DOHH2 (cell line): ENCODE measurements at regions not wholly inside any gene's neighbourhood (a gene's known extent, or its start where the extent isn't known, plus 50 kb on each side); places are given as distances from the start of the nearest gene placed in this dataset.
"Not testable (repeated sequence)": the region's sequence is repeated elsewhere in the genome, so short reads cannot be mapped to it uniquely, and the experiment has no call there.

Source experiments
- H3F3A ChIP-seq: fragments of 200-600 bp; sonication (generic), shearing (Covaris generic); 2 replicates; pipeline ENCODE4 v1.6.0; 2016; ENCODE audit warnings: antibody characterized with exemption, mild to moderate bottlenecking; ENCODE audit not compliant: control insufficient read depth, insufficient read depth
- H3K27ac ChIP-seq: fragments of 200-600 bp; sonication (generic); 2 replicates; pipeline ENCODE4 v1.5.1; 2014; ENCODE audit warnings: low read depth, mild to moderate bottlenecking, low read length, moderate library complexity
- H3K27me3 ChIP-seq: fragments of 200-600 bp; sonication (generic); 2 replicates; pipeline ENCODE4 v1.6.1; 2014; ENCODE audit warnings: mild to moderate bottlenecking, low read length, mixed read lengths; ENCODE audit not compliant: control insufficient read depth
- H3K36me3 ChIP-seq: fragments of 200-600 bp; sonication (generic); 2 replicates; pipeline ENCODE4 v1.6.1; 2014; ENCODE audit warnings: mild to moderate bottlenecking, low read length, moderate library complexity, mixed read lengths; ENCODE audit not compliant: control insufficient read depth
- H3K4me1 ChIP-seq: fragments of 200-600 bp; sonication (generic); 2 replicates; pipeline ENCODE4 v1.6.1; 2014; ENCODE audit warnings: mild to moderate bottlenecking, low read length, mixed read lengths; ENCODE audit not compliant: control insufficient read depth
- H3K4me2 ChIP-seq: fragments of 200-600 bp; sonication (generic); 2 replicates; pipeline ENCODE4 v1.6.0; 2014; ENCODE audit warnings: mild to moderate bottlenecking, low read length, moderate library complexity
- H3K4me3 ChIP-seq: fragments of 200-600 bp; sonication (generic); 2 replicates; pipeline ENCODE4 v1.5.1; 2014; ENCODE audit warnings: mild to moderate bottlenecking, low read length, mixed read lengths
- H3K79me2 ChIP-seq: fragments of 200-600 bp; sonication (generic); 2 replicates; pipeline ENCODE4 v1.6.1; 2014; ENCODE audit warnings: mild to moderate bottlenecking, low read length, mixed read lengths; ENCODE audit not compliant: control insufficient read depth
- H3K9me2 ChIP-seq: fragments of 200-600 bp; sonication (generic); replicated peaks from 2 replicates; pipeline ENCODE4 v1.6.1; 2014; ENCODE audit warnings: mild to moderate bottlenecking, low read length, mixed read lengths; ENCODE audit not compliant: control insufficient read depth
- H3K9me3 ChIP-seq: fragments of 200-600 bp; sonication (generic); 2 replicates; pipeline ENCODE4 v1.6.1; 2014; ENCODE audit warnings: antibody characterized with exemption, low read length, mixed read lengths; ENCODE audit not compliant: control insufficient read depth, insufficient read depth
- H4K20me1 ChIP-seq: fragments of 200-600 bp; sonication (generic); 2 replicates; pipeline ENCODE4 v1.6.0; 2014; ENCODE audit warnings: low read depth, mild to moderate bottlenecking, antibody characterized with exemption, low read length, moderate library complexity; ENCODE audit not compliant: control insufficient read depth, insufficient read depth
- EZH2phosphoT487 ChIP-seq: fragments of 200-600 bp; sonication (generic); IDR thresholded peaks from 2 replicates; pipeline ENCODE4 v1.6.1; 2017; ENCODE audit warnings: borderline replicate concordance, mild to moderate bottlenecking, antibody characterized with exemption, low read length, moderate library complexity, mixed read lengths
- TF ChIP-seq, protein P1 (sequence below): fragments of 200-600 bp; sonication (generic); IDR thresholded peaks from one replicate; pipeline ENCODE4 v1.5.1; 2014; ENCODE audit warnings: antibody characterized with exemption, mild to moderate bottlenecking, low read depth, low read length; ENCODE audit not compliant: poor library complexity, severe bottlenecking

DNA sequence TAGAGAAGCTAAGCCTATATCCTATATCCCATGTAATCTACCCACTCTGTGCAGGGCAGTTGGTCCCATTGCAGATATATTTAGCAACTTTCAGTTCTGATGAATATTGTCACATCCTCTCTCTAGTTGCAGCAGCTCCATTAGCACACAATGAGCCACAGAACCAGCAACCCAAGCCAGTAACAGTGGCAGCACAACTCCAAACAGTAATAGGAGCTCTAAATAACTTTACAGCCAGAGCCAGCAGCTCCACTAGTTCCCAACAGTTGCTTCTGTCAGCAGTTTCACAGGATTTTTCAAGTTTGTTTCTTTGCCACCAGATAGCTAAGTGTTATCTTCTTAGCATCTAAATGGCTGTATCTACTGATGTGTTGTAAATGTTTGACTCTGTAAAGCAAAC lies 490.8 kb downstream of the HTR1B start:
- Histone ChIP-seq H3K4me1 (no peaks in the 10 kb centered on the region), H3F3A (no peaks in the 10 kb centered on the region), H3K9me2 (no peaks in the 10 kb centered on the region), H3K27me3 (no peaks in the 10 kb centered on the region), H4K20me1 (no peaks in the 10 kb centered on the region), H3K9me3 (no peaks in the 10 kb centered on the region), H3K79me2 (no peaks in the 10 kb centered on the region), H3K4me3 (no peak overlapping the region), H3K27ac (no peak overlapping the region), H3K36me3 (no peaks in the 10 kb centered on the region), H3K4me2 (no peak overlapping the region)
- TF ChIP-seq, protein P1, sequence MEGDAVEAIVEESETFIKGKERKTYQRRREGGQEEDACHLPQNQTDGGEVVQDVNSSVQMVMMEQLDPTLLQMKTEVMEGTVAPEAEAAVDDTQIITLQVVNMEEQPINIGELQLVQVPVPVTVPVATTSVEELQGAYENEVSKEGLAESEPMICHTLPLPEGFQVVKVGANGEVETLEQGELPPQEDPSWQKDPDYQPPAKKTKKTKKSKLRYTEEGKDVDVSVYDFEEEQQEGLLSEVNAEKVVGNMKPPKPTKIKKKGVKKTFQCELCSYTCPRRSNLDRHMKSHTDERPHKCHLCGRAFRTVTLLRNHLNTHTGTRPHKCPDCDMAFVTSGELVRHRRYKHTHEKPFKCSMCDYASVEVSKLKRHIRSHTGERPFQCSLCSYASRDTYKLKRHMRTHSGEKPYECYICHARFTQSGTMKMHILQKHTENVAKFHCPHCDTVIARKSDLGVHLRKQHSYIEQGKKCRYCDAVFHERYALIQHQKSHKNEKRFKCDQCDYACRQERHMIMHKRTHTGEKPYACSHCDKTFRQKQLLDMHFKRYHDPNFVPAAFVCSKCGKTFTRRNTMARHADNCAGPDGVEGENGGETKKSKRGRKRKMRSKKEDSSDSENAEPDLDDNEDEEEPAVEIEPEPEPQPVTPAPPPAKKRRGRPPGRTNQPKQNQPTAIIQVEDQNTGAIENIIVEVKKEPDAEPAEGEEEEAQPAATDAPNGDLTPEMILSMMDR = no peak
- no peak for TF ChIP-seq EZH2phosphoT487

DNA sequence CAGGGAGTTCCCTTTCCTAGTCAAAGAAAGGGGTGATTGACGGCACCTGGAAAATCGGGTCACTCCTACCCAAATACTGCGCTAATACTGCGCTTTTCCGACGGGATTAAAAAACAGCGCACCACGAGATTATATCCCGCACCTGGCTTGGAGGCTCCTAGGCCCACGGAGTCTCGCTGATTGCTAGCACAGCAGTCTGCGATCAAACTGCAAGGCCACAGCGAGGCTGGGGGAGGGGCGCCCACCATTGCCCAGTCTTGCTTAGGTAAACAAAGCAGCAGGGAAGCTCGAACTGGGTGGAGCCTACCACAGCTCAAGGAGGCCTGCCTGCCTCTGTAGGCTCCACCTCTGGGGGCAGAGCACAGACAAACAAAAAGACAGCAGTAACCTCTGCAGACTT lies 504.1 kb downstream of the HTR1B start:
- H3K4me3 ChIP-seq, H3K4me2 ChIP-seq, H3K27me3 ChIP-seq, H3K4me1 ChIP-seq, H3K9me2 ChIP-seq, H4K20me1 ChIP-seq, H3F3A ChIP-seq, H3K79me2 ChIP-seq, H3K27ac ChIP-seq, H3K9me3 ChIP-seq, H3K36me3 ChIP-seq: not testable (repeated sequence)

- Histone ChIP-seq H3K9me3 (no peaks in the 10 kb centered on the region), H3F3A (no peaks in the 10 kb centered on the region), H3K4me3 (no peak overlapping the region), H3K36me3 (no peaks in the 10 kb centered on the region), H3K79me2 (no peaks in the 10 kb centered on the region), H3K9me2 (no peaks in the 10 kb centered on the region), H4K20me1 (no peaks in the 10 kb centered on the region), H3K27ac (no peak overlapping the region), H3K4me2 (no peak overlapping the region), H3K27me3 (no peaks in the 10 kb centered on the region), H3K4me1 (no peaks in the 10 kb centered on the region)
- TF ChIP-seq EZH2phosphoT487 = no peak
- TF ChIP-seq, protein P1 = no peak
Measured at GRCh38 chr6:76942203-76942966, 520.9 kb downstream of the HTR1B start.

GRCh38 chr6:76940191-76940590 lies 523.1 kb downstream of the HTR1B start:
- Histone ChIP-seq H3K4me1 (no peaks in the 10 kb centered on the region), H3K27ac (no peak overlapping the region), H3K9me2 (no peaks in the 10 kb centered on the region), H4K20me1 (no peaks in the 10 kb centered on the region), H3K4me2 (no peak overlapping the region), H3K79me2 (no peaks in the 10 kb centered on the region), H3K9me3 (no peaks in the 10 kb centered on the region), H3K4me3 (no peak overlapping the region), H3K27me3 (no peaks in the 10 kb centered on the region), H3K36me3 (no peaks in the 10 kb centered on the region), H3F3A (no peaks in the 10 kb centered on the region)
- TF ChIP-seq, protein P1 = no peak
- TF ChIP-seq EZH2phosphoT487 = no peak
